ENCODE measurements at regions not wholly inside any gene's neighbourhood (a gene's known extent, or its start where the extent isn't known, plus 50 kb on each side); places are given as distances from the start of the nearest gene placed in this dataset.

- H3K4me2 ChIP-seq = no peak overlapping the region
- no peaks in the 10 kb centered on the region for H3K36me3 Mint-ChIP-seq (ENCODE audit: low read depth)
- H2AFZ ChIP-seq = peak overlapping the region; percentile 56
- no peaks in the 10 kb centered on the region for H3K9me3 Mint-ChIP-seq
- TF ChIP-seq POLR2AphosphoS5 (IDR thresholded peaks at IDR 0.05; ENCODE audit: low read depth) = no peak
- no peak for TF ChIP-seq ZNF114 (CRISPR knock-in tag; IDR thresholded peaks at IDR 0.05)
- TF ChIP-seq JUNB (IDR thresholded peaks at IDR 0.05; ENCODE audit: unreplicated experiment) = no peak
- no peak for TF ChIP-seq EZH2phosphoT487 (IDR thresholded peaks at IDR 0.05; ENCODE audit: unreplicated experiment)
- TF ChIP-seq ETS1 (IDR thresholded peaks at IDR 0.05) = no peak
- TF ChIP-seq EZH2 (IDR thresholded peaks at IDR 0.05; ENCODE audit: low read depth, unreplicated experiment) = no peak
- no peaks in the 10 kb centered on the region for H4K20me1 ChIP-seq (replicated peaks; ENCODE audit: insufficient read depth)
- no peak overlapping the region for H3K27ac Mint-ChIP-seq
- no peaks in the 10 kb centered on the region for H3K27me3 ChIP-seq (ENCODE audit: insufficient read depth)
- no peaks in the 10 kb centered on the region for H3K9me2 ChIP-seq (ENCODE audit: insufficient read depth)
- H3K4me3 Mint-ChIP-seq = no peak overlapping the region
- no peaks in the 10 kb centered on the region for H3F3A ChIP-seq (replicated peaks; ENCODE audit: low read depth)
- no peak overlapping the region for H3K4me3 ChIP-seq
- no peaks in the 10 kb centered on the region for H3K36me3 ChIP-seq (ENCODE audit: insufficient read depth)
- peaks cover 22% of the 10 kb centered on the region for H3K4me1 Mint-ChIP-seq
- ATAC-seq = no peak
- H3K79me2 ChIP-seq (replicated peaks; ENCODE audit: insufficient read depth) = no peaks in the 10 kb centered on the region
- H3K27ac ChIP-seq (ENCODE audit: low read depth) = no peak overlapping the region
- DNase-seq (ENCODE audit: low spot score) = no peak
- peaks cover 6% of the 10 kb centered on the region; the same call in 1 of the 2 replicates for H3K4me1 ChIP-seq (ENCODE audit: insufficient read depth)
- H3K27me3 Mint-ChIP-seq (ENCODE audit: insufficient read depth, low read depth, poor library complexity) = peaks cover 6% of the 10 kb centered on the region
These were observed 112.0 kb upstream of the RAB4A start for GRCh38 chr1:229158927-229159326.

DNA sequence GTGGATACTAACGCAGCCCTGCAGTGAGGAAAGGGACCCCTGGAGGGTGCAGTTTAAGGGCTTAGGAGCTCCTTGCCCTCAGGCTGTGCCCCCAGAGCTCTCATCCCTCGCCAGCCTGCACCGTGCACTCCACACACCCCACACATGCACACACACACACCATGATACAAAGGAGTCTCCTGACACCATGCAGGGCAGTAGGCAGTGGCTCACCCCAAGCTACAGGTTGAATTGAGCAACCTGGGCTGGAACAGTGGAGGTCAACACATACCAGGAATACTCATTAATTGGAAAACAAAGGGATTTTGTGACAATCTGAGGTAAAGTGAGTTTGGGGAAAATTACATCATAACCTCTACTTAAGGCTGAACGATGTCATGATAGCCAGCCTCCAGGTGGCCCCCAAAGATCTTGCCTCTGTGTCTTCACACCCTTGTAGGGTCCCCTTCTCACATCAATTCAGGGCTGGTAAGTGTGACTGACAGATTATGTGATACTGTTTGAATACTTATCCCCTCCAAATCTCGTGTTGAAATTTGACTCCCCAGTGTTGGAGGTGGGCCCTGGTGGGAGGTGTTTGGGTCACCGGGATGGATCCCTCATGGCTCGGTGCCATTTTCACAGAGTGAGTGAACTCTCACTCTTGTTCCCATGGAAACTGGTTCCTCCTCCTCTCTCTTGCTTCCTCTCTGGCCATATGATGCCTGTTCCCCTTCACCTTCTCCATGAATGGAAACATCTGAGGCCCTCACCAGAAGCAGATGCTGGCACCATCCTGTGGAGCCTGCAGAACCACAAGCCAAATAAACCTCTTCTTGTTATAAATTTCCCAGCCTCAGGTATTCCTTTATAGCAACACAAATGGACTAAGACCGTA lies 111.0 kb upstream of the RAB4A start:
- Histone ChIP-seq H3K4me1 (ENCODE audit: insufficient read depth) (peaks cover 6% of the 10 kb centered on the region; the same call in 1 of the 2 replicates), H3K27ac (ENCODE audit: low read depth) (no peak overlapping the region), H3F3A (replicated peaks; ENCODE audit: low read depth) (no peaks in the 10 kb centered on the region), H3K9me2 (ENCODE audit: insufficient read depth) (no peaks in the 10 kb centered on the region), H3K79me2 (replicated peaks; ENCODE audit: insufficient read depth) (no peaks in the 10 kb centered on the region), H3K4me3 (no peak overlapping the region), H2AFZ (peak overlapping the region; percentile 52; the same call in 1 of the 2 replicates), H3K27me3 (ENCODE audit: insufficient read depth) (no peaks in the 10 kb centered on the region), H4K20me1 (replicated peaks; ENCODE audit: insufficient read depth) (no peaks in the 10 kb centered on the region), H3K4me2 (no peak overlapping the region), H3K36me3 (ENCODE audit: insufficient read depth) (no peaks in the 10 kb centered on the region)
- Mint-ChIP-seq H3K9me3 (no peaks in the 10 kb centered on the region), H3K4me3 (no peak overlapping the region), H3K27ac (no peak overlapping the region), H3K36me3 (ENCODE audit: low read depth) (no peaks in the 10 kb centered on the region), H3K4me1 (peaks cover 27% of the 10 kb centered on the region), H3K27me3 (ENCODE audit: insufficient read depth, low read depth, poor library complexity) (peaks cover 6% of the 10 kb centered on the region)
- no peak for TF ChIP-seq CREB1 (CRISPR knock-in tag; IDR thresholded peaks at IDR 0.05; ENCODE audit: low read depth)
- ATAC-seq (no peak), DNase-seq (ENCODE audit: low spot score) (no peak)

GRCh38 chr1:229161740-229162139 lies 109.2 kb upstream of the RAB4A start:
- no peaks in the 10 kb centered on the region for H3F3A ChIP-seq (replicated peaks; ENCODE audit: low read depth)
- no peaks in the 10 kb centered on the region for H3K79me2 ChIP-seq (replicated peaks; ENCODE audit: insufficient read depth)
- DNase-seq (ENCODE audit: low spot score) (no peak), ATAC-seq (no peak)
- no peaks in the 10 kb centered on the region for H3K9me3 Mint-ChIP-seq
- no peaks in the 10 kb centered on the region for H3K36me3 Mint-ChIP-seq (ENCODE audit: low read depth)
- no peak overlapping the region; the same call in 1 of the 2 replicates for H2AFZ ChIP-seq
- H3K27me3 Mint-ChIP-seq (ENCODE audit: insufficient read depth, low read depth, poor library complexity) = peaks cover 6% of the 10 kb centered on the region
- H3K4me2 ChIP-seq = no peak overlapping the region
- H3K4me1 Mint-ChIP-seq = peaks cover 28% of the 10 kb centered on the region
- no peak overlapping the region for H3K4me3 Mint-ChIP-seq
- TF ChIP-seq ZNF114 (CRISPR knock-in tag; IDR thresholded peaks at IDR 0.05) (no peak), ZNF331 (CRISPR knock-in tag; IDR thresholded peaks at IDR 0.05; ENCODE audit: low read depth) (no peak), CREB1 (CRISPR knock-in tag; IDR thresholded peaks at IDR 0.05; ENCODE audit: low read depth) (no peak), CTCF (conservative IDR thresholded peaks at IDR 0.05; ENCODE audit: low read depth in 2 of 2) (no peak), STAT1 (IDR thresholded peaks at IDR 0.05; ENCODE audit: unreplicated experiment) (no peak), POLR2AphosphoS5 (IDR thresholded peaks at IDR 0.05; ENCODE audit: low read depth) (no peak), REST (IDR thresholded peaks at IDR 0.05; ENCODE audit: unreplicated experiment) (no peak), EZH2phosphoT487 (IDR thresholded peaks at IDR 0.05; ENCODE audit: unreplicated experiment) (no peak)
- 0 out of 2 replicates have a peak, but pooled peaks cover 4% of the 10 kb centered on the region for H3K9me2 ChIP-seq (ENCODE audit: insufficient read depth)
- no peaks in the 10 kb centered on the region for H3K27me3 ChIP-seq (ENCODE audit: insufficient read depth)
- H3K4me3 ChIP-seq = no peak overlapping the region
- peaks cover 6% of the 10 kb centered on the region; the same call in 1 of the 2 replicates for H3K4me1 ChIP-seq (ENCODE audit: insufficient read depth)
- no peak overlapping the region for H3K27ac ChIP-seq (ENCODE audit: low read depth)
- no peaks in the 10 kb centered on the region for H4K20me1 ChIP-seq (replicated peaks; ENCODE audit: insufficient read depth)
- no peak overlapping the region for H3K27ac Mint-ChIP-seq
- H3K36me3 ChIP-seq (ENCODE audit: insufficient read depth) = no peaks in the 10 kb centered on the region

Data from GM23338 (cell line).